ENCODE measurements at regions not wholly inside any gene's neighbourhood (a gene's known extent, or its start where the extent isn't known, plus 50 kb on each side); places are given as distances from the start of the nearest gene placed in this dataset.

- peaks cover 24 to 58% (median 46%) of the 10 kb centered on the region in 7 donors for H3K4me1 Mint-ChIP-seq
- no peak for DNase-seq
- POLR2A ChIA-PET: interaction anchor here (0.7 to 4.9 kb wide), 9 partner anchors 9 to 58 kb away, joined by 3 to 31 read pairs (median 4); no protein-coding TSS in a partner anchor
- no peaks in the 10 kb centered on the region for H3K27me3 ChIP-seq (ENCODE audit: control insufficient read depth in 2 of 2, insufficient read depth in 2 of 2, low read length in 2 of 2)
- ATAC-seq: no peak
- peaks cover 0 to 24% (median 7%) of the 10 kb centered on the region in 5 donors for H3K36me3 Mint-ChIP-seq
- H3K4me1 ChIP-seq (ENCODE audit: control insufficient read depth in 2 of 2, insufficient read depth in 2 of 2, low read length in 2 of 2): peaks cover 16 to 27% of the 10 kb centered on the region in 2 donors
- intact Hi-C loops (cut with micrococcal nuclease): no loop called here
- H3K27me3 Mint-ChIP-seq: no peaks in the 10 kb centered on the region
- H3K36me3 ChIP-seq (ENCODE audit: control insufficient read depth in 2 of 3, insufficient read depth in 3 of 3, low read length in 3 of 3): no peaks in the 10 kb centered on the region
- H3K27ac ChIP-seq (ENCODE audit: low read depth, low read length): no peak overlapping the region
- CTCF ChIA-PET: interaction anchor here (0.6 to 1.2 kb wide), 5 partner anchors 16 to 234 kb away, joined by 3 to 6 read pairs (median 3); no protein-coding TSS in a partner anchor
- H3K4me3 ChIP-seq (ENCODE audit: low read length): no peak overlapping the region
- H3K4me3 Mint-ChIP-seq: peak overlapping the region in 4 of 10 donors; percentile 17 to 84 (median 59)
- peak overlapping the region; percentile 19 to 96 (median 85) for H3K27ac Mint-ChIP-seq
- H3K9me3 ChIP-seq (ENCODE audit: control insufficient read depth in 2 of 3, low read length in 3 of 3): no peaks in the 10 kb centered on the region
- H3K9me3 Mint-ChIP-seq: peaks cover 0 to 3% (median 0%) of the 10 kb centered on the region in 11 donors
These were observed 51.4 kb upstream of the IER3 start for GRCh38 chr6:30795549-30796293.
